ENCODE measurements at regions not wholly inside any gene's neighbourhood (a gene's known extent, or its start where the extent isn't known, plus 50 kb on each side); places are given as distances from the start of the nearest gene placed in this dataset.

GRCh38 chr7:118072893-118073674 lies 110.9 kb upstream of the LSM8 start:
- no peaks in the 10 kb centered on the region for H3K4me1 ChIP-seq
- no peak overlapping the region for H3K27ac ChIP-seq
- intact Hi-C loops (cut with DNase I) = no loop called here
- DNase-seq = no peak
- H3K27me3 ChIP-seq = no peaks in the 10 kb centered on the region
- no peaks in the 10 kb centered on the region for H3K36me3 ChIP-seq
- no peak for TF ChIP-seq CTCF (IDR thresholded peaks at IDR 0.05)
- no peaks in the 10 kb centered on the region for H3K9me3 ChIP-seq
- no peak overlapping the region for H3K4me3 ChIP-seq
- ATAC-seq = no peak

GRCh38 chr7:118075936-118076335 lies 108.0 kb upstream of the LSM8 start:
- H3K4me1 ChIP-seq = no peaks in the 10 kb centered on the region
- no peak for TF ChIP-seq CTCF (IDR thresholded peaks at IDR 0.05)
- ATAC-seq (no peak), DNase-seq (no peak)
- no peak overlapping the region for H3K4me3 ChIP-seq
- H3K9me3 ChIP-seq = no peaks in the 10 kb centered on the region
- intact Hi-C loops (cut with DNase I) = no loop called here
- H3K27ac ChIP-seq = no peak overlapping the region
- H3K36me3 ChIP-seq = no peaks in the 10 kb centered on the region
- no peaks in the 10 kb centered on the region for H3K27me3 ChIP-seq

- ATAC-seq (no peak), DNase-seq (no peak)
- Histone ChIP-seq H3K27ac (no peak overlapping the region), H3K4me3 (no peak overlapping the region), H3K36me3 (no peaks in the 10 kb centered on the region), H3K27me3 (no peaks in the 10 kb centered on the region), H3K4me1 (no peaks in the 10 kb centered on the region), H3K9me3 (no peaks in the 10 kb centered on the region)
- intact Hi-C loops (cut with DNase I) = no loop called here
- no peak for TF ChIP-seq CTCF (IDR thresholded peaks at IDR 0.05)
Observed at GRCh38 chr7:118076564-118076963, 107.4 kb upstream of the LSM8 start.

GRCh38 chr7:118078015-118078414 lies 105.9 kb upstream of the LSM8 start:
- Histone ChIP-seq H3K27me3 (no peaks in the 10 kb centered on the region), H3K4me3 (no peak overlapping the region), H3K9me3 (no peaks in the 10 kb centered on the region), H3K36me3 (no peaks in the 10 kb centered on the region), H3K27ac (no peak overlapping the region), H3K4me1 (no peaks in the 10 kb centered on the region)
- intact Hi-C loops (cut with DNase I) = no loop called here
- DNase-seq = no peak
- no peak for TF ChIP-seq CTCF (IDR thresholded peaks at IDR 0.05)
- ATAC-seq = no peak

GRCh38 chr7:118079369-118079768 lies 104.6 kb upstream of the LSM8 start:
- no peak overlapping the region for H3K27ac ChIP-seq
- intact Hi-C loops (cut with DNase I) = no loop called here
- H3K27me3 ChIP-seq = no peaks in the 10 kb centered on the region
- no peak for TF ChIP-seq CTCF (IDR thresholded peaks at IDR 0.05)
- ATAC-seq (no peak), DNase-seq (no peak)
- no peaks in the 10 kb centered on the region for H3K36me3 ChIP-seq
- H3K9me3 ChIP-seq = no peaks in the 10 kb centered on the region
- no peak overlapping the region for H3K4me3 ChIP-seq
- H3K4me1 ChIP-seq = no peaks in the 10 kb centered on the region

GRCh38 chr7:118080947-118081346 lies 103.0 kb upstream of the LSM8 start:
- TF ChIP-seq CTCF (IDR thresholded peaks at IDR 0.05) = no peak

More at GRCh38 chr7:118080947-118081346, 103.0 kb upstream of the LSM8 start:
- H3K36me3 ChIP-seq = no peaks in the 10 kb centered on the region
- intact Hi-C loops (cut with DNase I) = no loop called here
- no peak overlapping the region for H3K4me3 ChIP-seq
- no peaks in the 10 kb centered on the region for H3K4me1 ChIP-seq
- DNase-seq (no peak), ATAC-seq (no peak)
- H3K27me3 ChIP-seq = no peaks in the 10 kb centered on the region
- H3K9me3 ChIP-seq = no peaks in the 10 kb centered on the region
- H3K27ac ChIP-seq = no peak overlapping the region
